ENCODE measurements at regions not wholly inside any gene's neighbourhood (a gene's known extent, or its start where the extent isn't known, plus 50 kb on each side); places are given as distances from the start of the nearest gene placed in this dataset.

DNA sequence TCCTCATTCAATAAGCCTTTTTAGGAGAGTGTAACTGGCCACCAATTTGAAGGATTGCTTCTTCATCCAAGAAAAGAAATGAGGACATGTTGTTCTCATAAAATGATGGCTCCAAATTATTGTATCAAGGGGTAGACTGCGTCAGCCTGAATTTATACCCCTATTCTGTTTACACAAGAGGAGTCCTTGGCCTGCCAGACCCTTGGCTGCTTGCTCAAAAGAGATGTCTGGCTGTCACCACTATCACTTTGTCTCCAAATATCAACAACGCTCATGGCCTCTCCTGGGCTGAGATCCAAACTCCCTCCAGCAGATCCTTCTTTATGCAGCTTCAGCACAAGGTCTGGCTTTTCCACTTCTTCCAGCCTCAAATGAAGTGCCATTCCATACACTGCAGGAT, 127.9 kb downstream of the OR13H1 start:
- Histone ChIP-seq H4K20me1 (ENCODE audit: insufficient read depth) (no peaks in the 10 kb centered on the region), H3K9ac (no peak overlapping the region), H3K9me3 (no peaks in the 10 kb centered on the region), H3K9me2 (no peaks in the 10 kb centered on the region), H3F3A (replicated peaks; ENCODE audit: insufficient read depth) (peaks cover 4% of the 10 kb centered on the region), H3K36me3 (replicated peaks in 1 of 2; ENCODE audit: control insufficient read depth in 1 of 2, insufficient read depth in 2 of 2, low read length in 1 of 2) (no peaks in the 10 kb centered on the region), H3K4me3 (ENCODE audit: low read depth in 2 of 2, low read length in 1 of 2) (no peak overlapping the region), H3K79me2 (ENCODE audit: insufficient read depth) (no peaks in the 10 kb centered on the region), H3K27me3 (ENCODE audit: insufficient read depth) (no peaks in the 10 kb centered on the region), H3K4me2 (no peak overlapping the region), H2AFZ (ENCODE audit: low read depth) (no peak overlapping the region), H3K27ac (ENCODE audit: low read depth in 2 of 2, low read length in 1 of 2) (no peak overlapping the region; a peak in 1 of 4 replicates), H3K4me1 (ENCODE audit: control insufficient read depth in 1 of 2, insufficient read depth in 2 of 2, low read depth in 1 of 2, low read length in 1 of 2) (no peaks in the 10 kb centered on the region; a peak in 1 of 4 replicates)
- CTCF ChIA-PET, result interaction anchor here (1.8 kb wide), 1 partner anchor 696 kb away, joined by 6 read pairs; no protein-coding TSS in a partner anchor
- WGBS (ENCODE audit: low lambda C conversion rate), result 0% methylated on average over 2 of the region's 2 CpGs
- TF ChIP-seq SIN3A (IDR thresholded peaks at IDR 0.05; ENCODE audit: borderline replicate concordance, low read depth, low read length), result no peak
- TF ChIP-seq RCOR1 (IDR thresholded peaks at IDR 0.05; ENCODE audit: low read length), result no peak
- TF ChIP-seq, protein P1, sequence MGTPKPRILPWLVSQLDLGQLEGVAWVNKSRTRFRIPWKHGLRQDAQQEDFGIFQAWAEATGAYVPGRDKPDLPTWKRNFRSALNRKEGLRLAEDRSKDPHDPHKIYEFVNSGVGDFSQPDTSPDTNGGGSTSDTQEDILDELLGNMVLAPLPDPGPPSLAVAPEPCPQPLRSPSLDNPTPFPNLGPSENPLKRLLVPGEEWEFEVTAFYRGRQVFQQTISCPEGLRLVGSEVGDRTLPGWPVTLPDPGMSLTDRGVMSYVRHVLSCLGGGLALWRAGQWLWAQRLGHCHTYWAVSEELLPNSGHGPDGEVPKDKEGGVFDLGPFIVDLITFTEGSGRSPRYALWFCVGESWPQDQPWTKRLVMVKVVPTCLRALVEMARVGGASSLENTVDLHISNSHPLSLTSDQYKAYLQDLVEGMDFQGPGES (IDR thresholded peaks at IDR 0.05; ENCODE audit: low read depth, low read length), result no peak
- TF ChIP-seq, protein P2, sequence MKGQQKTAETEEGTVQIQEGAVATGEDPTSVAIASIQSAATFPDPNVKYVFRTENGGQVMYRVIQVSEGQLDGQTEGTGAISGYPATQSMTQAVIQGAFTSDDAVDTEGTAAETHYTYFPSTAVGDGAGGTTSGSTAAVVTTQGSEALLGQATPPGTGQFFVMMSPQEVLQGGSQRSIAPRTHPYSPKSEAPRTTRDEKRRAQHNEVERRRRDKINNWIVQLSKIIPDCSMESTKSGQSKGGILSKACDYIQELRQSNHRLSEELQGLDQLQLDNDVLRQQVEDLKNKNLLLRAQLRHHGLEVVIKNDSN (IDR thresholded peaks at IDR 0.05; ENCODE audit: borderline replicate concordance, low read depth), result no peak
- TF ChIP-seq SMC3 (IDR thresholded peaks at IDR 0.05; ENCODE audit: low read depth, low read length), result no peak
- no peak for TF ChIP-seq MEF2A (IDR thresholded peaks at IDR 0.05; ENCODE audit: borderline replicate concordance, low read depth)
- TF ChIP-seq RFX5 (IDR thresholded peaks at IDR 0.05; ENCODE audit: low read length), result no peak
- no peak for TF ChIP-seq YY1 (IDR thresholded peaks at IDR 0.05; ENCODE audit: low read depth)
- TF ChIP-seq, protein P3, sequence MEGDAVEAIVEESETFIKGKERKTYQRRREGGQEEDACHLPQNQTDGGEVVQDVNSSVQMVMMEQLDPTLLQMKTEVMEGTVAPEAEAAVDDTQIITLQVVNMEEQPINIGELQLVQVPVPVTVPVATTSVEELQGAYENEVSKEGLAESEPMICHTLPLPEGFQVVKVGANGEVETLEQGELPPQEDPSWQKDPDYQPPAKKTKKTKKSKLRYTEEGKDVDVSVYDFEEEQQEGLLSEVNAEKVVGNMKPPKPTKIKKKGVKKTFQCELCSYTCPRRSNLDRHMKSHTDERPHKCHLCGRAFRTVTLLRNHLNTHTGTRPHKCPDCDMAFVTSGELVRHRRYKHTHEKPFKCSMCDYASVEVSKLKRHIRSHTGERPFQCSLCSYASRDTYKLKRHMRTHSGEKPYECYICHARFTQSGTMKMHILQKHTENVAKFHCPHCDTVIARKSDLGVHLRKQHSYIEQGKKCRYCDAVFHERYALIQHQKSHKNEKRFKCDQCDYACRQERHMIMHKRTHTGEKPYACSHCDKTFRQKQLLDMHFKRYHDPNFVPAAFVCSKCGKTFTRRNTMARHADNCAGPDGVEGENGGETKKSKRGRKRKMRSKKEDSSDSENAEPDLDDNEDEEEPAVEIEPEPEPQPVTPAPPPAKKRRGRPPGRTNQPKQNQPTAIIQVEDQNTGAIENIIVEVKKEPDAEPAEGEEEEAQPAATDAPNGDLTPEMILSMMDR (IDR thresholded peaks at IDR 0.05), result no peak
- TF ChIP-seq, protein P4, sequence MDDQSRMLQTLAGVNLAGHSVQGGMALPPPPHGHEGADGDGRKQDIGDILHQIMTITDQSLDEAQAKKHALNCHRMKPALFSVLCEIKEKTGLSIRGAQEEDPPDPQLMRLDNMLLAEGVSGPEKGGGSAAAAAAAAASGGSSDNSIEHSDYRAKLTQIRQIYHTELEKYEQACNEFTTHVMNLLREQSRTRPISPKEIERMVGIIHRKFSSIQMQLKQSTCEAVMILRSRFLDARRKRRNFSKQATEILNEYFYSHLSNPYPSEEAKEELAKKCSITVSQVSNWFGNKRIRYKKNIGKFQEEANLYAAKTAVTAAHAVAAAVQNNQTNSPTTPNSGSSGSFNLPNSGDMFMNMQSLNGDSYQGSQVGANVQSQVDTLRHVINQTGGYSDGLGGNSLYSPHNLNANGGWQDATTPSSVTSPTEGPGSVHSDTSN (IDR thresholded peaks at IDR 0.05), result no peak
- TF ChIP-seq FOXJ3 (CRISPR knock-in tag; IDR thresholded peaks at IDR 0.05), result no peak
- no peak for TF ChIP-seq RAD21 (IDR thresholded peaks at IDR 0.05; ENCODE audit: low read length)
- no peak for TF ChIP-seq TCF12 (IDR thresholded peaks at IDR 0.05)
- TF ChIP-seq TAF1 (IDR thresholded peaks at IDR 0.05; ENCODE audit: borderline replicate concordance, low read depth, low read length), result no peak
- TF ChIP-seq GABPA (IDR thresholded peaks at IDR 0.05; ENCODE audit: low read depth), result no peak
- POLR2A ChIA-PET, result no interaction called here
- peak; percentile 5 for DNase-seq

Measured in SK-N-SH (cell line).